Neural cell (in vitro differentiated cells): ENCODE measurements at regions not wholly inside any gene's neighbourhood (a gene's known extent, or its start where the extent isn't known, plus 50 kb on each side); places are given as distances from the start of the nearest gene placed in this dataset.

ENCODE experiments used
- H2AFZ ChIP-seq: fragments of 200-600, 300-800 bp; sonication (generic), shearing (Covaris generic); 2 replicates; pipeline ENCODE4 v1.6.0; 2014; ENCODE audit warnings: low read depth, mild to moderate bottlenecking, antibody characterized with exemption, low read length, moderate library complexity
- H3F3A ChIP-seq: fragments of 200-600 bp; shearing (Covaris generic); 2 replicates; pipeline ENCODE4 v1.6.1; 2016; ENCODE audit warnings: mild to moderate bottlenecking, moderate library complexity, mixed read lengths, antibody characterized with exemption, low read length; ENCODE audit not compliant: insufficient read depth, poor library complexity, severe bottlenecking
- H3K27ac ChIP-seq: fragments of 200-600, 300-800 bp; sonication (generic), shearing (Covaris generic); 2 replicates; pipeline ENCODE4 v1.5.1; 2014; ENCODE audit warnings: mild to moderate bottlenecking, low read length, moderate library complexity
- H3K27me3 ChIP-seq: fragments of 300-800, 200-600 bp; sonication (generic), shearing (Covaris generic); 2 replicates; pipeline ENCODE4 v1.6.0; 2014; ENCODE audit warnings: mild to moderate bottlenecking, low read depth, low read length, moderate library complexity; ENCODE audit not compliant: insufficient read depth
- H3K36me3 ChIP-seq: fragments of 300-800, 200-600 bp; sonication (generic), shearing (Covaris generic); 2 replicates; pipeline ENCODE4 v1.5.1; 2014; ENCODE audit warnings: mild to moderate bottlenecking, antibody characterized with exemption, low read length, moderate library complexity; ENCODE audit not compliant: insufficient read depth
- H3K4me2 ChIP-seq: fragments of 300-800, 200-600 bp; sonication (generic), shearing (Covaris generic); 2 replicates; pipeline ENCODE4 v1.6.0; 2014; ENCODE audit warnings: mild to moderate bottlenecking, low read length
- H3K4me3 ChIP-seq: fragments of 300-800, 200-600 bp; sonication (generic), shearing (Covaris generic); 2 replicates; pipeline ENCODE4 v1.5.1; 2014; ENCODE audit warnings: mild to moderate bottlenecking, low read length, moderate library complexity
- H3K79me2 ChIP-seq: fragments of 200-600 bp; shearing (Covaris generic); replicated peaks from 2 replicates; pipeline ENCODE4 v1.6.0; 2014; ENCODE audit warnings: mild to moderate bottlenecking, low read length, moderate library complexity; ENCODE audit not compliant: insufficient read depth
- H3K9ac ChIP-seq: fragments of 300-800, 200-600 bp; sonication (generic), shearing (Covaris generic); 2 replicates; pipeline ENCODE4 v1.6.1; 2016; ENCODE audit warnings: mild to moderate bottlenecking, low read length, mixed read lengths
- H3K9me2 ChIP-seq: fragments of 200-600 bp; shearing (Covaris generic); 2 replicates; pipeline ENCODE4 v1.6.1; 2016; ENCODE audit warnings: mild to moderate bottlenecking, low read length, mixed read lengths; ENCODE audit not compliant: insufficient read depth
- H3K9me3 ChIP-seq: fragments of 200-600, 300-800 bp; sonication (generic), shearing (Covaris generic); 2 replicates; pipeline ENCODE4 v1.6.1; 2016; ENCODE audit warnings: mild to moderate bottlenecking, mixed run types, low read length, moderate library complexity, mixed read lengths
- H4K20me1 ChIP-seq: fragments of 200-600 bp; shearing (Covaris generic); 2 replicates; pipeline ENCODE4 v1.6.1; 2016; ENCODE audit warnings: mild to moderate bottlenecking, mixed run types; ENCODE audit not compliant: insufficient read depth
- EP300 ChIP-seq: fragments of 450-650 bp; conservative IDR thresholded peaks from 2 replicates; pipeline ENCODE4 v1.6.1; 2014; ENCODE audit warnings: antibody characterized with exemption, mild to moderate bottlenecking, moderate library complexity; ENCODE audit not compliant: poor library complexity, severe bottlenecking
- EZH2 ChIP-seq: fragments of 200-600, 300-800 bp; shearing (Covaris generic), sonication (generic); IDR thresholded peaks from 2 replicates; pipeline ENCODE4 v1.6.1; 2014; ENCODE audit warnings: antibody characterized with exemption, low read length, borderline replicate concordance, mild to moderate bottlenecking; ENCODE audit not compliant: insufficient read depth, poor library complexity, severe bottlenecking
- MXI1 ChIP-seq: fragments of 450-650 bp; conservative IDR thresholded peaks from 2 replicates; pipeline ENCODE4 v1.6.1; 2014; ENCODE audit warnings: antibody characterized with exemption, mild to moderate bottlenecking; ENCODE audit not compliant: poor library complexity, severe bottlenecking
- POLR2AphosphoS5 ChIP-seq: IDR thresholded peaks from 2 replicates; pipeline ENCODE4 v1.6.1; 2012
- RAD21 ChIP-seq: fragments of 450-650 bp; conservative IDR thresholded peaks from 2 replicates; pipeline ENCODE4 v1.6.1; 2014; ENCODE audit warnings: antibody characterized with exemption, mild to moderate bottlenecking, moderate library complexity
- SMC3 ChIP-seq: fragments of 450-650 bp; conservative IDR thresholded peaks from 2 replicates; pipeline ENCODE4 v1.6.1; 2014; ENCODE audit warnings: antibody characterized with exemption, mild to moderate bottlenecking, moderate library complexity; ENCODE audit not compliant: poor library complexity
- TAF1 ChIP-seq: IDR thresholded peaks from 2 replicates; pipeline ENCODE4 v1.6.1; 2012; ENCODE audit warnings: low read depth
- TF ChIP-seq, protein P1 (sequence below): fragments of 450-650 bp; IDR thresholded peaks from 2 replicates; pipeline ENCODE4 v1.5.1; 2014; ENCODE audit warnings: antibody characterized with exemption, mild to moderate bottlenecking, moderate library complexity; ENCODE audit not compliant: poor library complexity, severe bottlenecking
- TF ChIP-seq, protein P2 (sequence below): IDR thresholded peaks from 2 replicates; pipeline ENCODE4 v1.6.1; 2012; ENCODE audit warnings: borderline replicate concordance

DNA sequence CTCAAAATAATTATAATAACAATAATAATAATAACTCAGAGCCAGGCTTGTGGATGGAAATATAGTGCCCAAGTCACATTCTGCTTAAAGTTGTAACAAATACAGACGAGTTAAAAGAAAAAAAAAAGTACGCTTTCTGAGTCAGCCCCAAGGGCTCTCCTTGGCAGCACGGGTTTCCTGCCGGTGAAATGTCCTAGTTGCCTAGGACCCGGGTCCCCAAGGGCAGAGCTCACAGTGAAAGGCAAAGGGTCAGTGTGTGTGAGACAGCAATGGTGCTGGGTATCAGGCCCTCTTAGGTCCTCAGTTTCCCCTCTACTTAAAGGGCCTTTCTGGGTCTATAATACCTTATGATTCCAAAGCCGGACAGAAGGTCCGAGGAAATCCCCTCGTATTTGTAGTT lies 96.3 kb upstream of the CLMN start (continued):
- no peak for TF ChIP-seq TAF1
- no peak for TF ChIP-seq POLR2AphosphoS5

DNA sequence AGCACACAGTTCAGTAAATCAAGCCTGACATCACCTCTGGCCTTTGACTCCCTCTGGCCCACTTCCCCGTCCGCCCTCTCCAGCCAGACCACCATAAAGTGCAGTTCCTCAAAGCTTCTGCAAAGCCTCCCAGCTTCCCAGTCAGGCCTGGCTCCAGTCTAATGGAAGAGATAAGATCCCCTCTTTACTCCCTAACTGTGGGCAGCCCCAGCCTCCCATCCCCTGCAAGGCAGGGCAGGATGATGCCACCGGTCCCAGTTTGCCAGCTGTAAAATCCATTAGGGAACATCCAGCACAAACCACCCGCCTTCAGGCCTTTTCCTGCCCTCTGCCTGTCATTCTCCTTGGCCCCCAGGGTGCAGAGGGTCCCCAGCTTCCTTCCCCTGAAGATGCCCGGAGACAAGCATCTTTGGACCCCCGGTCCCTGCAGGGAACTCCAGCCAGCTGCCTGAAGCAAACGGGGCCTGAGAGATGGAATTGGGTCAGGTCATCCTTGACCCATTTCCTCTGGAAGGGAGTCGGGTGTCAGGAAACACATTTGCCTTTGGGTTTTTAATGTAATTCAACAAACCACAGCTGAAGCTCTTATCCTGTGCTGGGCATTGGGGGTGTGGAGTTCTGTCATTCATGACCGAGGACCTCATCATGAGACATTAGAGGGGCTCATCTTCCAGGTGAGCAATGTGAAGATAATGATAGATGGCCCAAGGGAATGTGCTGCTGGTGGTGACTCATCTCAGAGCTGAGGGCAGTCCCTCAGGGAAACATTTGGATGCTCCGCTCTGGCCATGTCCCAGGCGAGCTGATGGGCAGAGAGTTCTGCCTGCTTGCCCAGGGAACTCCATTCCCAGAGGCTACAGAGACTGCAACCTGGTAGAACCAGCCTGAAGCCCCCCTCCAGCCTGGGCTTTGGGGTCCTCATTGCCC lies 93.8 kb upstream of the CLMN start:
- no peaks in the 10 kb centered on the region for H3K36me3 ChIP-seq
- H2AFZ ChIP-seq = no peak overlapping the region
- no peaks in the 10 kb centered on the region for H4K20me1 ChIP-seq
- no peaks in the 10 kb centered on the region for H3K9me3 ChIP-seq
- TF ChIP-seq, protein P1, sequence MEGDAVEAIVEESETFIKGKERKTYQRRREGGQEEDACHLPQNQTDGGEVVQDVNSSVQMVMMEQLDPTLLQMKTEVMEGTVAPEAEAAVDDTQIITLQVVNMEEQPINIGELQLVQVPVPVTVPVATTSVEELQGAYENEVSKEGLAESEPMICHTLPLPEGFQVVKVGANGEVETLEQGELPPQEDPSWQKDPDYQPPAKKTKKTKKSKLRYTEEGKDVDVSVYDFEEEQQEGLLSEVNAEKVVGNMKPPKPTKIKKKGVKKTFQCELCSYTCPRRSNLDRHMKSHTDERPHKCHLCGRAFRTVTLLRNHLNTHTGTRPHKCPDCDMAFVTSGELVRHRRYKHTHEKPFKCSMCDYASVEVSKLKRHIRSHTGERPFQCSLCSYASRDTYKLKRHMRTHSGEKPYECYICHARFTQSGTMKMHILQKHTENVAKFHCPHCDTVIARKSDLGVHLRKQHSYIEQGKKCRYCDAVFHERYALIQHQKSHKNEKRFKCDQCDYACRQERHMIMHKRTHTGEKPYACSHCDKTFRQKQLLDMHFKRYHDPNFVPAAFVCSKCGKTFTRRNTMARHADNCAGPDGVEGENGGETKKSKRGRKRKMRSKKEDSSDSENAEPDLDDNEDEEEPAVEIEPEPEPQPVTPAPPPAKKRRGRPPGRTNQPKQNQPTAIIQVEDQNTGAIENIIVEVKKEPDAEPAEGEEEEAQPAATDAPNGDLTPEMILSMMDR = no peak
- TF ChIP-seq TAF1 = no peak
- TF ChIP-seq EZH2 = no peak
- no peak for TF ChIP-seq SMC3
- no peak for TF ChIP-seq EP300
- TF ChIP-seq RAD21 = no peak
- TF ChIP-seq, protein P2, sequence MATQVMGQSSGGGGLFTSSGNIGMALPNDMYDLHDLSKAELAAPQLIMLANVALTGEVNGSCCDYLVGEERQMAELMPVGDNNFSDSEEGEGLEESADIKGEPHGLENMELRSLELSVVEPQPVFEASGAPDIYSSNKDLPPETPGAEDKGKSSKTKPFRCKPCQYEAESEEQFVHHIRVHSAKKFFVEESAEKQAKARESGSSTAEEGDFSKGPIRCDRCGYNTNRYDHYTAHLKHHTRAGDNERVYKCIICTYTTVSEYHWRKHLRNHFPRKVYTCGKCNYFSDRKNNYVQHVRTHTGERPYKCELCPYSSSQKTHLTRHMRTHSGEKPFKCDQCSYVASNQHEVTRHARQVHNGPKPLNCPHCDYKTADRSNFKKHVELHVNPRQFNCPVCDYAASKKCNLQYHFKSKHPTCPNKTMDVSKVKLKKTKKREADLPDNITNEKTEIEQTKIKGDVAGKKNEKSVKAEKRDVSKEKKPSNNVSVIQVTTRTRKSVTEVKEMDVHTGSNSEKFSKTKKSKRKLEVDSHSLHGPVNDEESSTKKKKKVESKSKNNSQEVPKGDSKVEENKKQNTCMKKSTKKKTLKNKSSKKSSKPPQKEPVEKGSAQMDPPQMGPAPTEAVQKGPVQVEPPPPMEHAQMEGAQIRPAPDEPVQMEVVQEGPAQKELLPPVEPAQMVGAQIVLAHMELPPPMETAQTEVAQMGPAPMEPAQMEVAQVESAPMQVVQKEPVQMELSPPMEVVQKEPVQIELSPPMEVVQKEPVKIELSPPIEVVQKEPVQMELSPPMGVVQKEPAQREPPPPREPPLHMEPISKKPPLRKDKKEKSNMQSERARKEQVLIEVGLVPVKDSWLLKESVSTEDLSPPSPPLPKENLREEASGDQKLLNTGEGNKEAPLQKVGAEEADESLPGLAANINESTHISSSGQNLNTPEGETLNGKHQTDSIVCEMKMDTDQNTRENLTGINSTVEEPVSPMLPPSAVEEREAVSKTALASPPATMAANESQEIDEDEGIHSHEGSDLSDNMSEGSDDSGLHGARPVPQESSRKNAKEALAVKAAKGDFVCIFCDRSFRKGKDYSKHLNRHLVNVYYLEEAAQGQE = no peak
- no peak for TF ChIP-seq MXI1
- no peak overlapping the region for H3K9ac ChIP-seq
- H3K9me2 ChIP-seq = no peaks in the 10 kb centered on the region
- H3K79me2 ChIP-seq = no peaks in the 10 kb centered on the region
- no peak overlapping the region for H3K4me2 ChIP-seq
- no peak overlapping the region for H3K27ac ChIP-seq
- no peak overlapping the region for H3K4me3 ChIP-seq
- no peaks in the 10 kb centered on the region for H3K27me3 ChIP-seq
- no peaks in the 10 kb centered on the region for H3F3A ChIP-seq

DNA sequence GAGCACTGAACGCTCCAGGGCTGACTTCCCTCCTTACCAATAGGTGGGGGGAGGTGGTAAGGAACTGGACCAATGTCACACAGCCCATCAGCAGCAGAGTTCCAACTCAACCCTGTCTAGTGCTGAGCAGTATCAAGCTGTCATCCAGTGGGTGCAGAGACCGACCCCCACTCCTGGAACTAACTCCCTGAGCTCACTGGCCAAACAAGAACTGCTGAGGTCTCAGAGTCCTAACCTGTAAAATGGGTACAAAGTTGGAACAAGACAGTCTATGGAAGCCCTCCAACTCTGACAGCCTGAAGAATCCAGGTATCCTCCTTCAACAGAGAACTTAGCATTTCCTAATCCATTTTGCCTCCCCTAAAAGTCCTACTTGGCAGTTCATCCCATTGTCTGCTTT lies 91.1 kb upstream of the CLMN start:
- H3F3A ChIP-seq = no peaks in the 10 kb centered on the region
- no peaks in the 10 kb centered on the region for H3K9me3 ChIP-seq
- H2AFZ ChIP-seq = no peak overlapping the region
- no peak overlapping the region for H3K9ac ChIP-seq
- H3K36me3 ChIP-seq = no peaks in the 10 kb centered on the region
- H3K9me2 ChIP-seq = no peaks in the 10 kb centered on the region
- H3K4me2 ChIP-seq = no peak overlapping the region
- TF ChIP-seq TAF1 (no peak), EZH2 (no peak), MXI1 (no peak), SMC3 (no peak), POLR2AphosphoS5 (no peak), EP300 (no peak), RAD21 (no peak)
- TF ChIP-seq, protein P2 = no peak
- TF ChIP-seq, protein P1 = no peak
- no peaks in the 10 kb centered on the region for H3K27me3 ChIP-seq
- no peak overlapping the region for H3K27ac ChIP-seq
- no peaks in the 10 kb centered on the region for H4K20me1 ChIP-seq
- H3K79me2 ChIP-seq = no peaks in the 10 kb centered on the region
- H3K4me3 ChIP-seq = no peak overlapping the region
